SK-MEL-5 (cell line): ENCODE measurements at regions not wholly inside any gene's neighbourhood (a gene's known extent, or its start where the extent isn't known, plus 50 kb on each side); places are given as distances from the start of the nearest gene placed in this dataset.

Experiments
- DNase-seq: peaks from one replicate; pipeline ENCODE4 v3.0.0-alpha.2; 2016; ENCODE audit warnings: low read depth, low spot score
- in situ Hi-C: cut with HindIII; loops from 2 replicates; pipeline ENCODE4 v1.10.0; 2016; ENCODE audit warnings: low sequenced_read_pairs, high pct_unique_total_duplicates, low pct_unique_long_range_greater_than_20kb

- in situ Hi-C loops = no loop called here
These were observed 548.3 kb upstream of the CDH18 start for GRCh38 chr5:20536341-20536740.

GRCh38 chr5:20528471-20528870, 540.5 kb upstream of the CDH18 start:
- DNase-seq = no peak
- in situ Hi-C loops = no loop called here

More at GRCh38 chr5:20536341-20536740, 548.3 kb upstream of the CDH18 start:
- no peak for DNase-seq

- DNase-seq = no peak
These were observed 537.1 kb upstream of the CDH18 start for GRCh38 chr5:20524991-20525529.

GRCh38 chr5:20522905-20523482, 535.0 kb upstream of the CDH18 start:
- in situ Hi-C loops = no loop called here
- no peak for DNase-seq

More at GRCh38 chr5:20524991-20525529, 537.1 kb upstream of the CDH18 start:
- in situ Hi-C loops = no loop called here

DNA sequence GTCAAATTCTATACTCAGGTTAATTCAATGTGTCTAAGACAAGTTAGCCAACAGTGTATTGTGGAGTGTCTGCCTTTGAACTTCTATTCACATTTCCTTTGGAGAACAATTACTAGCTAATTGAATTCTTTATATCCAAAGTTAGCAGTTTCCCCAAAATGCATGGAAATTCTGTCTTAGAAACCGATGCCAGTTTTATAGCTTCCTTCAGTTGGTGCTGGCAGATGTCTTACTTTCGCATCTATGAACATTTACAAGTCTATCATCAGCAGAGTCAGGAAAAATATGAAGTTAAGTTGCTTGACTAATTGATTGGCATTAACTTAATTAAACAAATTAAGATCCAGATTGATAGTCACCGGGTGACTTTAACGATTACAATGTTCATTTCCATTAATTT, 527.6 kb upstream of the CDH18 start:
- DNase-seq = no peak
- in situ Hi-C loops = no loop called here

DNA sequence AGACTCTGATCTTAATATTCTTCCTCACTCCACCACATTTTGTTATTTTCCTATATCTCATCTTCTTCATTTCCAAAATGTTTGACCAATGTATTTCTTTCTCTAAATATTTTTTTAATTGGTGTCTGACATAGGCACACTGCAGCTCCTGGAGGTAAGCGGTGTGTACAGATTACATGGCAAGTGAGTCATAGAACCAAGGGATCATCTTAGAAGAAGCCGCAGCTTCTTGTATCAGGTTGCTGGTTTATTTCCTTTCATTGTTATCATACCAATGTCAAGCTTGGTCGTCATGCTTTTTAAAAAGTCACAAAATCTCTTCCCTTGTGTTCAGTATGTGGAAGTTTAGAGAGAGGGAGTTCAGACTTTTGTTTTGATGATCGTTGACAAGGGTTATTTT, 526.1 kb upstream of the CDH18 start:
- DNase-seq = no peak
- in situ Hi-C loops = no loop called here

DNA sequence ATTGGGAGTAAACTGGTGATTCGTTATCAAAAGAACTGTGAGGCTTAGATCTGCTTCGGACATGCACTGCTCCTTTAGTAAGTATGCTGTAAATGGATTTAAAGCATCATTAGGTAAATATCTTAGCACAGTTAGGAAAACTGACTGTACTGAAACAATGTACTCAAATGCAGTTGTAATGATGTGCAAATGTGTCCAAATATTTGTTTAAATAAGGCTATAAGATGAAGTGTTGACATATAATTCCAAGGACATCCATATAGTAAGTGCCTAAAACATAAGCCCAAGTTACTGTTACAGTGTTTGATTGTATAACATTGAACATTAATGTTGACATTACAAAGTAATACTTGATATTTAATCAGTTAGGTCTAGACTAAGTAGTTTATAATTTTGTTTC, 512.5 kb upstream of the CDH18 start:
- in situ Hi-C loops = no loop called here
- no peak for DNase-seq

DNA sequence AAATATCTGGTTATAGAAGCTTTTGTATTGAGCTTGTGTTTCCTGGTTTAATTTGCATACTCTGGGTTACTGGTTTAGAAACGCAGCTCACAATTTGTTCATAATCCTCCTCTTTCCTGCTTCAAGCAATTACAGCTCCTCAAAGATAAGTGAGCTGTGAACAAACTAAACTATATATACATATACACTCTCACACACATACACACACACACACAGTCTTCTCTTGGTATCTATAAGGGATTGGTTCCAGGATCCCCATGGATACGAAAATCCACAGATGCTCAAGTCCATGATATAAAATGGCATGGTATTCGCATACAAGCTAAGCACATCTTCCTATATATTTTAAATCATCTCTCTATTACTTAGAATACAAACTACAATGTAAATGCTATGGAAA, 510.9 kb upstream of the CDH18 start:
- in situ Hi-C loops = no loop called here
- no peak for DNase-seq

DNA sequence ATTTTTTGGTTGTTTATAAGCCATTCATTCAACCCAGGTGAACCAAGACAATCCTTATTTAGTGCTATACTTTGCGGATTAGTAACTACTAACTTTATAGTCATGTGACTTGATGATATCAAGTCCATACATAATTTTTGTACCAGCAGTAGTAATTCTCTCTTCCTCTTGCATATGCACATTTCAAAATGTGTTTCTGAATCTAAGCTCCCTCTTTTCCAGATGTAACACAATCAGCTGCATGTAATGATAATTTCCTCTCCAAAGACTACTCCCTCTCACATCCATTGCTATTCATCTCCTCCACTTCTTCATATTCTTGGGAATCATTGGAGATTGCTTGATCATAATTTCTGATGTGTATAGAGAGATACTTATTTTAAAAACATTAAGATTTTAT, 510.1 kb upstream of the CDH18 start:
- in situ Hi-C loops = no loop called here
- DNase-seq = no peak

DNA sequence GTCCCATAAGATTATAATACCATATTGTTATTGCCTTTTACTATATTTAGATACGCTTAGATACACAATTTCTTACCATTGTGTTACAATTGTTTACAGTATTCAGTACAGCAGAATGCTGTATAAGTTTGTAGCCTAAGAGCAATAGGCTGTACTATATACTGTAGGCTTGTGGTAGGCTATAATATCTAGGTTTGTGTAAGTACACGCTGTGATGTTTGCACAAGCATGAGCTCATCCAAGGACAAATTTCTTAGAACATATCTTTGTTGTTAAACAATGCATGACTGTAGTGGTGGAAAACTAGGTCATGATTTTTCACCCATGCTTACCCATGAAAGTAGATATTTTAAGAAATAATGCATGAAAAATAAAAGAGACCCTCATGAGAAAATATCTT, 509.4 kb upstream of the CDH18 start:
- in situ Hi-C loops = no loop called here

DNA sequence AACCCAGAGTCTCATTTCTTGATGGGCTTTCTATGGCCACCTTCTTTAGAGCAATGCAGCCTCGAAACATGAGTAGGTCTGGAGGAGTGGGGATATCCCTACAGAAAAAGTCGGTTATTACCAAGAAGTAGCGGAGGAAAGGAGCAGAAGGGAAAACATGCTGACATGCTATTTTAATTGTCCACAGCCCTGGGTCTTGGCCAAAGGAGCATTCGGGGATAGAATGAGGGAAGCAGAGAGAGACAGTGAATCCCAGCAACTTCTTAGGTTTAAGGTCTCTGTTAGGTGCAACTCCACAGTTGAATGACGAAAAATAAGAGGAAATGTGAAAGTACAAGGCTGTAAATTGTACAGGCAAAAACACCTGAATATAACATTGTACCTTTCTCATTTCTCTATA, 506.7 kb upstream of the CDH18 start:
- DNase-seq = no peak

More for the DNA sequence above, 509.4 kb upstream of the CDH18 start:
- no peak for DNase-seq

DNA sequence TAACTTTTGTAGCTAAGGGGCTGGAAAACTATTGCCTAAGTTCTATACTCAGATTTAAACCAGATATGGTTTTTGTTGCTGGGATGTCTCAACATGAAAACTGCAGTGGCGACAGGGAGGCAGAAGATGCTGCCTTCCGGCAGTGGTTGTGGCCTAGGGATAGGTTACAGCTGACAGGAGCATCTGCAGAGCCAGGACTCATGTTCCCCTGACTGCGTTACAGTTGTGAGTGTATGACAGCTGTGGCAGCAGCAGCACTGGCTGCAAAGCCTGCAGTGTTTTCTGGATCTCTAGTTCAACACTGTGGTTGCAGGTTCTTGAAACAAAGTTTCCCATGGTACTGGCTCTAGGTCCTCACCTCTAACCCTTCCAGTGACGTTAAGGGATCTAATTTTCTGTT, 498.8 kb upstream of the CDH18 start:
- no peak for DNase-seq
- in situ Hi-C loops = no loop called here

More for the DNA sequence above, 506.7 kb upstream of the CDH18 start:
- in situ Hi-C loops = no loop called here

DNA sequence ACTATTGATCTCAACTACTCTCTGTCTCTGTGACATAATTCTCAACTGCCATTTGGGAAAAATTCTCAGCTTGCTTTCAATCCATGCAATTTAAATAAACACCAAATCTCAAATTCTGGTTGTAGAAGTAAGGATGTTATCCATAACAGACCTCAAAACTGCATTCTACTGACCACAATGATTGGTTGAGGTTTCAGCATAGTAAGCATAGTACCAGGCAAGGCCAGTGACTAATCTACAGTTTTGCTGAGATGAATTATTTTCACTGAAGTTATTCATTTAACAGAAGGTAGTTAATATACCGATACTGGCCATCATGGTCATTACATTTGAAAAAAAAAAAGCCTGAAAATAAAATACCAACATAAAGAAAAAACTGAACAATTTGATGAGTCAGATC, 488.0 kb upstream of the CDH18 start:
- in situ Hi-C loops = no loop called here
- no peak for DNase-seq

GRCh38 chr5:20470997-20471396, 483.0 kb upstream of the CDH18 start:
- no peak for DNase-seq
- in situ Hi-C loops = no loop called here

- DNase-seq = no peak
- in situ Hi-C loops = no loop called here
These were observed 481.8 kb upstream of the CDH18 start for GRCh38 chr5:20469792-20470191.

GRCh38 chr5:20469390-20469789, 481.4 kb upstream of the CDH18 start:
- no peak for DNase-seq
- in situ Hi-C loops = no loop called here

DNA sequence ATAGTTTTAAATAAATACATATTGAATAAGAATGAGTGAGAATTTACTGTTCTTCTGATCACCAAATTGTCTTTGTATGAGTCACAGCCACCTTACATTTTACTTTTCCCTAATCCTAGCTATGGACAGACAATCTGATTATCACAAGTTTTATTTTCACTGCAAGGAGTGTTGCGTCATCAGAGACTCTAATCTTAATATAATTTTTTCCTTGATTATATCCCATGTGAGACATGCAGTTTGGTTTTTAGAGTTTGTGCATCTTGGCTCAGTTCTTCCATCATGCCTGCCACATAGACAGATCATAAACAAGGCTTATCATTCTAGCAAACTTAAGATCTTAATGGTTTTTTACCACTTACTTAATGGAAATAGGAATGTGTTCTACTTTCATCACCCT, 478.5 kb upstream of the CDH18 start:
- DNase-seq = no peak
- in situ Hi-C loops = no loop called here

DNA sequence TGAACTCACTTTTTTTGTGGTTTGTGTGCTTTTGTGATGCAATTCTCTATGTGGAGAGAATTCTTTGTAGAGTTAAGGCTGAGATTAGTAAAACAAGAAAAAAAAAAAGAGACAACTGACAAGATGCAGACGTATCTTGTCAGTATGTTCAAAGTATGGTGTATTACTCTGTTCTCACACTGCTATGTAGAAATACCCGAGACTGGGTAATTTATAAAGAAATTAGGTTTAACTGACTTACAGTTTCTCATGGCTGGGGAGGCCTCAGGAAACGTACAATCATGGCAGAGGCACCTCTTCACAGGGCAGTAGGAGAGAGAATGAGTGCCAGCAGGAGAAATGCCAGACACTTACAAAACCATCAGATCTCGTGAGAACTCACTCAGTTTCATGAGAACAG, 475.2 kb upstream of the CDH18 start:
- no peak for DNase-seq
- in situ Hi-C loops = no loop called here

DNA sequence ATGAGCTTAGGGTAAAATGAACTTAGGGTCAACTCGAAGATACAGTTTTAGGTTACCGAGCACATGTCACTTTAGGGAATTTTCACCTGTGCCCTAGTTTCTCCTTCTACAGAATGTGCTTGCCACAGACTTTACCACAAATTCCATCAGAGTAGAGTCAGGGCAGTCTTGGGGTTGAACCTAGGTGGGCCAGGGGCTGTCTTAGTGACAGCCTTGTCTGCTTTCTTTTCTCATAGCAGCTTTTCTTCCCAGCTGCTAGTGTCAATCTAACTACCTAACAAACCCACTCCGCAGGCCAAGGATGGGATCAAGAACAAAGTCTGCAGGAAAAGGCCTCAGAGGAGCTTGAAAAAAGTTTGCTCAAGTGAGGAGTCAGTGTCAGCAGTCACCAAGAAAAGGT, 458.1 kb upstream of the CDH18 start:
- in situ Hi-C loops = no loop called here
- no peak for DNase-seq

DNA sequence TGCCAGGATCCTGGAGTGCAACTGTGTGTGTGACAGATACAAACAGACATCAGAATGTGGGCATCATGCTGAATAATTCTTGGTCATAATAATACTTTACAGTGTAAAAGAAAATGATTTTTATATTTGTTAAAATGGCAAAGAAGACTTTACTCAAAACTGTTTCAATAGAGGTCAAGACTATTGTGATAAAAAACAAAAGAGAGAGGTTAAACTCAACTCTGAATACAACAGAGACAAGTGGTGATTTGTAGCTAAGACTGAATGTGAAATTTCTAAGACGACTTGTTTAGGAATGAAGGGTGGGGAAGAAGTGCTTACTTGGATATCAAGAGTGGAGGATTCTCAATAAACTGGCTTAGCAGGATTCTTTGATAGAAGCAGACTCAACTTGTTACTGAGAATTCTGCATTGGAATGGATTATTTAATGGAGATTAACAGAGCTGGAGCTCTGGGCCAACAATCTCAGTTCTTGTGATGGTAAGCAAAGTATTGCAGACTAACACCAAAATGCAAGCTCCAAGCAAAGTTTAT, 457.4 kb upstream of the CDH18 start:
- no peak for DNase-seq
- in situ Hi-C loops = no loop called here
